RWPE1 (cell line): ENCODE measurements at regions not wholly inside any gene's neighbourhood (a gene's known extent, or its start where the extent isn't known, plus 50 kb on each side); places are given as distances from the start of the nearest gene placed in this dataset.
"Not testable (repeated sequence)": the region's sequence is repeated elsewhere in the genome, so short reads cannot be mapped to it uniquely, and the experiment has no call there.

Source experiments
- CTCF ChIA-PET: fragments of 350-600 bp; sonication (Branson Sonifier 250); formaldehyde crosslinking; extraction: SDS; loops from one replicate; lab custom pipeline; 2021; lab: Yijun Ruan, JAX
- POLR2A ChIA-PET: fragments of 400-600 bp; formaldehyde crosslinking; extraction: SDS; loops from one replicate; lab custom pipeline; 2020; ENCODE audit warnings: antibody characterized with exemption; ENCODE audit not compliant: low non-redundant PET; lab: Yijun Ruan, JAX
- DNase-seq: peaks from one replicate; pipeline ENCODE4 v3.0.0; 2012; ENCODE audit warnings: low spot score
- H3K27ac ChIP-seq: fragments of 450-650 bp; 2 replicates; pipeline ENCODE4 v1.5.1; 2017
- CTCF ChIP-seq: fragments of 450-650 bp; conservative IDR thresholded peaks from 2 replicates; pipeline ENCODE4 v1.5.1; 2017; ENCODE audit warnings: low read depth, mild to moderate bottlenecking

GRCh38 chr5:98372351-98372750, 401.1 kb upstream of the RGMB start:
- no peak for DNase-seq
- TF ChIP-seq CTCF = no peak
- no peak overlapping the region for H3K27ac ChIP-seq
- ChIA-PET CTCF (no interaction called here), POLR2A (no interaction called here)

DNA sequence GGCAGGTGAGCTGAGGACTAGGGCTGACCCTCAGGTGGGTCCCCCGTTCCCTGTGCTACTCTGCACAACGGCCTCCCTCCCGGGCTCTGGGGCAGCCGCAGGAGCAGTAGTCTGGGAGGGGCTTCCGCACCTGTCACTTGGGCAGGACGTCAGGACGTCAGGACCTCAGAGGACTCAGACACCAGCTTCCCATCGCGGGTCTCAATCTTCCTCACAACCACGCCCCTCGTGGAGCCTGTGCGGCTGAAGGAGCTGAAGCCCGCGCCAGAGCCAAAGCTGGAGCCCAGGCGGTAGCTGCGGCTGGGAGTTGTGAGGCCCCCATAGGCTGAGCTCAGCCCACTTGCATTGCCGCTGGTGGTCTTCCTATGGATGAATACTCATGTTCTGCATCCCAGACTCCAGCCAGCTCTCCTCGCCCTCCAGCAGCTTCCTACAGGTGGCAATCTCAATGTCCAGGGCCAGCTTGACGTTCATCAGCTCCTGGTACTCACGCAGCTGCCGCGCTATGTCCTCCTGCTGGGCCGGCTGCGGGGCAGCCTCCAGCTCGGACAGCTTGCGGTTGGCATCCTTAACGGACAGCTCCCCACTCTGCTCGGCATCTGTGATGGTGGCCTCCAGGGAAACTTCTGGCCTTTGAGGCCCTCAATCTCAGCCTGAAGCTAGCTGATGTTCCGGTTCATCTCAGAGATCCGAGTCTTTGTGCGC, 381.4 kb upstream of the RGMB start:
- POLR2A ChIA-PET = interaction anchor here (0.6 to 0.7 kb wide), 2 partner anchors 264 to 1510 kb away, joined by 3 to 8 read pairs; no protein-coding TSS in a partner anchor
- no peak for DNase-seq
- CTCF ChIA-PET = interaction anchor here (0.7 kb wide), 1 partner anchor 378 kb away, joined by 3 read pairs; no protein-coding TSS in a partner anchor
- TF ChIP-seq CTCF = no peak
- H3K27ac ChIP-seq = no peak overlapping the region

GRCh38 chr5:98393205-98393604, 380.3 kb upstream of the RGMB start:
- POLR2A ChIA-PET, H3K27ac ChIP-seq, DNase-seq: not testable (repeated sequence)
- CTCF ChIA-PET = interaction anchor here (0.6 to 1.2 kb wide), 2 partner anchors 9 to 375 kb away, joined by 3 to 4 read pairs; no protein-coding TSS in a partner anchor

GRCh38 chr5:98397081-98397480, 376.4 kb upstream of the RGMB start:
- CTCF ChIA-PET = no interaction called here
- DNase-seq = no peak
- no peak for TF ChIP-seq CTCF
- POLR2A ChIA-PET = no interaction called here
- no peak overlapping the region for H3K27ac ChIP-seq

DNA sequence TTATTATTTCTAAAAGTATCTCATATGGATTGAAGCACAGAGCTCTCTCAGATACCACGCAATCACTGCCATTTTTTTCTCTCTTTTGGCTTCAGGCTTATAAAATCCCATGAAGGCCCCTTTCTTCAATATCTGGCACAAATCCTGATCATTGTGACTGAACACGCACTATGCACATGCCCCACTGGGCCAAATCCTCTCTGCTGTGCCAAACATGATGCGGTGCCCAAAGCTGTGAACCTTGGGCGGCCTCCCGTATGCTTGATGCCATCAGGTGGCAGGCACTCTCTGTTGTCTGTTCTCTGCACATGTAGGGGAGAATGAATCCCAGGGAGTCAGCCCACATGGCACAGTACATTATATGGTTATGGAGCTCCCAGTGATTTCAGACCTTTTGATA, 375.0 kb upstream of the RGMB start:
- CTCF ChIA-PET = no interaction called here
- no peak overlapping the region for H3K27ac ChIP-seq
- DNase-seq = no peak
- TF ChIP-seq CTCF = no peak
- POLR2A ChIA-PET = no interaction called here

DNA sequence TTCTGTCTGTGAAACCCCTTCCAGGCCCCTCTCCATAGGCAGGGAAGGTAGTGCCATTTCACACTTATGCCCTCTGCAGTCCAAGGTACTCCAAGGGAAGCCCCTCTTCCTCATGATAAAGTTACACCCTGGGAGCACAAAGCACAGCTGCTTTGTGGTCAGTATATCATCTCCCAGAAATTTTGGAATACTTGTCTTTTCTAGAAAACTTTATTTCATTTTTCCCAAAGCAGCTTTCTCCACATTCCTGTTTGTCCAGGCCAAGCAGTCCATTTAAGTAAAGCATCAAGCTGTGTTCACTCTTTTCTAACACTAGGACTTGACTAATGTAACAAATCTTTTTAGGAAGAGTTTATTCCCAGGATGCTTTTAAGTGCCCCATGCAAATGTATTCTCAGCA, 371.8 kb upstream of the RGMB start:
- DNase-seq = no peak
- no peak overlapping the region for H3K27ac ChIP-seq
- ChIA-PET CTCF (interaction anchor here (0.6 kb wide), 1 partner anchor 809 kb away, joined by 3 read pairs; no protein-coding TSS in a partner anchor), POLR2A (no interaction called here)
- TF ChIP-seq CTCF = no peak

DNA sequence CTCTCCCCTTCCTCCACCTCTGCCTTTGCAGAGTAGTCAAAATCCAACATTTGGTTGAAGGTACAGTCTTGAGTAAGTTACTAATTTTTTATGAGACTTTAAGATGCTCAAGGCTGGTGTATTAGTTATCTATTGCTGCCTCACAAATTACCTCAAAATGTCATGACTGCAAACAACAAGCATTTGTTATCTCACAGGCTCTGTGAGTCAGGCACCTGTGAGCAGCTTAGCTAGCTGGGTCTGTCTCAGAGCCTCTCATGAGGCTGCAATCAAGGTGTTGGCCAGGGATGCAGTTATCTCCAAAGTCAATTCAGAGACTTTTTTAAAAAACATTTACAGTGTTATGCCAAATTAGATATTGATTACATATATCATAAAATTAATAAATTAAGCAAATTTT, 371.3 kb upstream of the RGMB start:
- no peak for DNase-seq
- ChIA-PET CTCF (interaction anchor here (0.6 to 0.7 kb wide), 3 partner anchors 9 to 1302 kb away, joined by 3 to 4 read pairs (median 3); no protein-coding TSS in a partner anchor), POLR2A (no interaction called here)
- no peak overlapping the region for H3K27ac ChIP-seq
- no peak for TF ChIP-seq CTCF
